Activated B cell treated with CpG ODN at 0.5 μM for 24 hours (primary cell): ENCODE measurements at regions not wholly inside any gene's neighbourhood (a gene's known extent, or its start where the extent isn't known, plus 50 kb on each side); places are given as distances from the start of the nearest gene placed in this dataset.

Source experiments
- ATAC-seq: fragments of 200-7000 bp; cut with Tn5 transposase; one replicate; pipeline ENCODE4 v1.10.0; 2021; ENCODE audit warnings: low read depth, mild to moderate bottlenecking, moderate library complexity
- CTCF ChIA-PET: fragments of 350-600 bp; sonication (Branson Sonifier 250); formaldehyde crosslinking; loops from one replicate; lab custom pipeline; 2021; ENCODE audit warnings: antibody characterized with exemption; lab: Charles Lee
- POLR2A ChIA-PET: fragments of 350-600 bp; sonication (Branson Sonifier 250); formaldehyde crosslinking; loops from one replicate; lab custom pipeline; 2021; ENCODE audit warnings: antibody characterized with exemption; lab: Charles Lee
- DNase-seq: peaks from one replicate; pipeline ENCODE4 v3.0.0; 2022
- H3K27ac Mint-ChIP-seq: one replicate; pipeline ENCODE4 v1.8.0; 2020; ENCODE audit warnings: mixed read lengths
- H3K27me3 Mint-ChIP-seq: one replicate; pipeline ENCODE4 v1.8.0; 2021; ENCODE audit warnings: mixed read lengths
- H3K36me3 Mint-ChIP-seq: one replicate; pipeline ENCODE4 v1.8.0; 2021; ENCODE audit warnings: low read depth, mixed read lengths
- H3K4me1 Mint-ChIP-seq: one replicate; pipeline ENCODE4 v1.8.0; 2021; ENCODE audit warnings: mixed read lengths
- H3K4me3 Mint-ChIP-seq: one replicate; pipeline ENCODE4 v1.8.0; 2020; ENCODE audit warnings: mild to moderate bottlenecking, mixed read lengths
- H3K9me3 Mint-ChIP-seq: one replicate; pipeline ENCODE4 v1.8.0; 2020; ENCODE audit warnings: mixed read lengths
- CTCF ChIP-seq: fragments of 200-600 bp; IDR thresholded peaks from one replicate; pipeline ENCODE4 v1.8.0; 2022; ENCODE audit warnings: antibody characterized with exemption, mild to moderate bottlenecking
- intact Hi-C: fragments of 100-400 bp; cut with micrococcal nuclease; formaldehyde crosslinking; loops from one replicate; pipeline ENCODE4 v1.15.1; 2024

DNA sequence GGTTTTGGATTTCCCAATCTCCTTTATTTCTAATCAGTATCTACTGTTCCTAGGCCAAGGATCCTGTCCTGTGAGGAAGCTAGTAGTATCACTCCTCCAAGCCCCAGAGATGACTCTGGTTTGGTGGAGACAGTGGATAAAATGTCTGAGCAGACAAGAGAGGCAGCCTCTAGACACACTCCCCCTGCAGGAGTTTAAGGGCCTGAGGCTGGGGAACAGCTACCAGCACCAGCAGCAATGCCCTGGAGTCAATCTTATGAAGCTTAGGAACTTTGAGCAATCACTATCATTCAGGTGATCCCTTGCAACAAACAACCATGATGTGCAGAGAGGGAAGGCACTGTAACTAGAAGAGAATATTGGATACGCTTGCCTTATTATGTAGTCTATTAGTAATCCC, 384.7 kb upstream of the ID4 start:
- no peak overlapping the region for H3K4me3 Mint-ChIP-seq
- CTCF ChIA-PET = no interaction called here

GRCh38 chr6:19454001-19454720, 383.0 kb upstream of the ID4 start:
- Mint-ChIP-seq H3K9me3 (no peaks in the 10 kb centered on the region), H3K36me3 (no peaks in the 10 kb centered on the region), H3K4me1 (no peaks in the 10 kb centered on the region), H3K27me3 (no peaks in the 10 kb centered on the region), H3K4me3 (no peak overlapping the region), H3K27ac (no peak overlapping the region)
- intact Hi-C loops = no loop called here
- POLR2A ChIA-PET = no interaction called here
- ATAC-seq = no peak
- no peak for TF ChIP-seq CTCF
- CTCF ChIA-PET = interaction anchor here (0.6 kb wide), 1 partner anchor 13 kb away, joined by 3 read pairs; no protein-coding TSS in a partner anchor
- no peak for DNase-seq

More for the DNA sequence above, 384.7 kb upstream of the ID4 start:
- Mint-ChIP-seq H3K36me3 (no peaks in the 10 kb centered on the region), H3K4me1 (no peaks in the 10 kb centered on the region), H3K27ac (no peak overlapping the region), H3K9me3 (peaks cover 2% of the 10 kb centered on the region), H3K27me3 (no peaks in the 10 kb centered on the region)
- ATAC-seq (no peak), DNase-seq (no peak)
- TF ChIP-seq CTCF = no peak
- intact Hi-C loops = no loop called here
- POLR2A ChIA-PET = no interaction called here

DNA sequence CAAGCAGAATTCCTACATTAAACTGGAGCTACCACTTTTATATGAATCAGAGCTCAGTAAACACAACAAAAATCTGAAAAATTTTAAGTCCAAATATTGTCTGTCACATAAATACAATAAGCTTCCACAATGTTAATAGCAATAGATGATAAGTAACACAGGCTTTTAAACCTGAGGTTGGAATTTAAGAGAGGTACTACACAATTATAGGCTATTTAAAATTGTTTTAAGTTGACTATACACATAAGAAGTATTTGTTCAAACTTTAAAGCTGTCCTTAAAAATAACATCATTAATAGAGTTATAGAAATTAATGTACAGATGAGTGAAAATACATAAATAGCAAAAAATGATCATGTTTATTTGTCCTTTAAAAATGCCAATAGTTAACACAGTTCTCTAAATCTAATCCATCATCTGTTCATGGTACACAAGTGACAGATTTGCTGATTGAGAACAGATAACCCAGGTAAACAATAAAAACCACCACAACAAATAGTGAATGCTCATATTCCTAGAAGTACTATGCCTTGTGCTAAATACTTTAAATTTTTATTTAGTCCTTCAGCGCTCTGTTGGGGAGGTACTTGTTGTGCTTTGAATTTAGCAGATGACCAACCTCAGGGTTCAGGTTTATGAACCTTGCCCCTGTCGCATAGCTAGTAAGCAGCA, 382.3 kb upstream of the ID4 start:
- H3K27me3 Mint-ChIP-seq = no peaks in the 10 kb centered on the region
- CTCF ChIA-PET = interaction anchor here (0.6 kb wide), 1 partner anchor 14 kb away, joined by 3 read pairs; no protein-coding TSS in a partner anchor
- intact Hi-C loops = no loop called here
- ATAC-seq (no peak), DNase-seq (no peak)
- TF ChIP-seq CTCF = no peak
- POLR2A ChIA-PET = no interaction called here
- H3K27ac Mint-ChIP-seq = no peak overlapping the region
- H3K36me3 Mint-ChIP-seq = no peaks in the 10 kb centered on the region
- H3K4me3 Mint-ChIP-seq = no peak overlapping the region
- H3K9me3 Mint-ChIP-seq = no peaks in the 10 kb centered on the region
- no peaks in the 10 kb centered on the region for H3K4me1 Mint-ChIP-seq

DNA sequence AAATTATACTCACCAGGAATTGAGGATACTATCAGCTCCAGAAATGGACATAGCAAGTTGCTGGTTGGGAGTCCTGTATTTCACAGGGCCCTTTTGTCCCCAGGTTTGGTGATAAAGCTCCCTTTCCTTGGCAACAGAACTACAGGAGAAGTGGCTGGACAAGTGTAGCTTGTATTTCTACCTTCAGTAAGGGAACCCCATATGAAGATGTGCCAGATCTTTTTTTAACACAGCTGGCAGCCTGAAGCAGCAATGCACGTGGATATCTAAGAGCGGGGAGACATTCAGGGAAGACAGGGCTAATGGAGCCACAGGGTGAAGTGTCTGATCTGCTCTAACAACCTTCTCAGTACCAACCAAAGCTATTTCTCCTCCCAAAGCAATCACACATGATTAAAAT, 373.9 kb upstream of the ID4 start:
- CTCF ChIA-PET = no interaction called here
- POLR2A ChIA-PET = no interaction called here

More for the DNA sequence above, 373.9 kb upstream of the ID4 start:
- no peaks in the 10 kb centered on the region for H3K9me3 Mint-ChIP-seq
- no peak overlapping the region for H3K4me3 Mint-ChIP-seq
- TF ChIP-seq CTCF = no peak
- no peaks in the 10 kb centered on the region for H3K36me3 Mint-ChIP-seq
- H3K27ac Mint-ChIP-seq = no peak overlapping the region
- ATAC-seq (no peak), DNase-seq (no peak)
- H3K4me1 Mint-ChIP-seq = no peaks in the 10 kb centered on the region
- no peaks in the 10 kb centered on the region for H3K27me3 Mint-ChIP-seq
- intact Hi-C loops = no loop called here
